Epidermal melanocyte (primary cell): ENCODE measurements at regions not wholly inside any gene's neighbourhood (a gene's known extent, or its start where the extent isn't known, plus 50 kb on each side); places are given as distances from the start of the nearest gene placed in this dataset.
"Not testable (repeated sequence)": the region's sequence is repeated elsewhere in the genome, so short reads cannot be mapped to it uniquely, and the experiment has no call there.

Experiments used
- DNase-seq: peaks from one replicate; pipeline ENCODE4 v3.0.0; 2011; ENCODE audit warnings: low spot score; ENCODE audit not compliant: insufficient read length

GRCh38 chr15:89026167-89026566, 62.1 kb upstream of the ABHD2 start:
- DNase-seq: no peak

GRCh38 chr15:89028036-89028435, 60.2 kb upstream of the ABHD2 start:
- DNase-seq: no peak

GRCh38 chr15:89030311-89030710, 57.9 kb upstream of the ABHD2 start:
- no peak for DNase-seq

- DNase-seq: not testable (repeated sequence)
These were observed 56.5 kb upstream of the ABHD2 start for GRCh38 chr15:89031637-89032285.

GRCh38 chr15:89034305-89034704, 54.0 kb upstream of the ABHD2 start:
- no peak for DNase-seq

- DNase-seq: no peak
These were observed 53.1 kb upstream of the ABHD2 start for GRCh38 chr15:89035150-89035549.

GRCh38 chr15:89035658-89036057, 52.6 kb upstream of the ABHD2 start:
- DNase-seq: no peak

GRCh38 chr15:89038146-89038545, 50.1 kb upstream of the ABHD2 start:
- no peak for DNase-seq
